WERI-Rb-1 (cell line): ENCODE measurements at regions not wholly inside any gene's neighbourhood (a gene's known extent, or its start where the extent isn't known, plus 50 kb on each side); places are given as distances from the start of the nearest gene placed in this dataset.

Experiments used
- DNase-seq: peaks from one replicate; pipeline ENCODE4 v3.0.0-alpha.2; 2020
- H3K27ac ChIP-seq: fragments of 250-450 bp; sonication (Bioruptor Pico); 2 replicates; pipeline ENCODE4 v1.5.1; 2020; ENCODE audit warnings: mild to moderate bottlenecking, moderate library complexity
- H3K27me3 ChIP-seq: fragments of 250-450 bp; sonication (Bioruptor Pico); 2 replicates; pipeline ENCODE4 v1.5.1; 2021; ENCODE audit warnings: mild to moderate bottlenecking, low read depth, moderate library complexity; ENCODE audit not compliant: insufficient read depth, severe bottlenecking
- H3K36me3 ChIP-seq: fragments of 250-450 bp; sonication (Bioruptor Pico); 2 replicates; pipeline ENCODE4 v1.5.1; 2020; ENCODE audit warnings: mild to moderate bottlenecking, moderate library complexity
- H3K4me3 ChIP-seq: 2 replicates; pipeline ENCODE4 v1.5.1; 2011; ENCODE audit warnings: low read depth, mild to moderate bottlenecking, control low read depth, low read length
- H3K9me3 ChIP-seq: fragments of 250-450 bp; sonication (Bioruptor Pico); 2 replicates; pipeline ENCODE4 v1.5.1; 2021; ENCODE audit warnings: mild to moderate bottlenecking, moderate library complexity; ENCODE audit not compliant: severe bottlenecking
- CTCF ChIP-seq: IDR thresholded peaks from 2 replicates; pipeline ENCODE4 v1.5.1; 2011; ENCODE audit warnings: low read depth, mild to moderate bottlenecking, control low read depth, inconsistent platforms, low read length

DNA sequence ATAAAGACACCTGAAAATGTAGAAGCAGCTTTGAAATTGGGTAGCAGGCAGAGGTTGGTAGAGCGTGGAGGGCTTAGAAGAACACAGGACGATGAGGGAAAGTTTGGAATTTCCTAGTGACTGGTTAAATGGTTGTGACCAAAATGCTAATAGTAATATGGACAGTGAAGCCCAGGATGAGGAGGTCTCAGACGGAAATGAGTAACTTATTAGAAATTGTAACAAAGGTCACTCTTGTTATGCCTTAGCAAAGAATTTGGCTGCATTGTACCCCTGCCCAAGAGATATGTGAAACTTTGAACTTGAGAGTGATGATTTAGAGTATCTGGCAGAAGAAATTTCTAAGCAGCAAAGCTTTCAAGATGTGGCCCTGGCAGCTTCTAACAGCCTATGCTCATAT is 382.5 kb downstream of the KCNN2 start:
- H3K27ac ChIP-seq: no peak overlapping the region
- TF ChIP-seq CTCF: no peak
- H3K4me3 ChIP-seq: no peak overlapping the region
- peaks cover 13% of the 10 kb centered on the region for H3K27me3 ChIP-seq
- no peaks in the 10 kb centered on the region for H3K9me3 ChIP-seq
- H3K36me3 ChIP-seq: no peaks in the 10 kb centered on the region
- DNase-seq: no peak

GRCh38 chr5:114734238-114734637 is 372.4 kb downstream of the KCNN2 start:
- H3K9me3 ChIP-seq: no peaks in the 10 kb centered on the region
- no peak overlapping the region for H3K27ac ChIP-seq
- H3K27me3 ChIP-seq: peaks cover 10% of the 10 kb centered on the region
- no peak overlapping the region for H3K4me3 ChIP-seq
- no peak for TF ChIP-seq CTCF
- no peaks in the 10 kb centered on the region for H3K36me3 ChIP-seq
- no peak for DNase-seq

DNA sequence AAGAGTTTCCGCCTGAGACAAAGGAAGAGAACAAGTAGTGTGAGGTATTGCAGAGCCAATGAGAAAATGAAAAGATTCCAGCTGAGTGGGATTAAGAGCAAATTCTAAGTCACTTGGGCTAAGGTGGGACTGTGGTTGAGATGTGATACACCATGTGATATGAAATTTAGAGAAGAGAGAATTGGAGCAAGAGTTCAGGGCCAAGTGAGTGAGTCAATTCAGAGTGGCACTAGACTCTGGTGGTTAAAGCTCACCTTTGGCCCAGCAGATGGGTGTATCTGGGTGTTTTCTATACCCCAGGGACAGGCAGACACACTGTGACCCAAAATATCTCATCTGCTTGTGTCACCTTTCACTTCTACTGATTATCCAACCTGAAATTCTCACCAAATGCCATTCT is 368.1 kb downstream of the KCNN2 start:
- DNase-seq: no peak
- Histone ChIP-seq H3K36me3 (no peaks in the 10 kb centered on the region), H3K27me3 (no peaks in the 10 kb centered on the region), H3K9me3 (no peaks in the 10 kb centered on the region), H3K27ac (no peak overlapping the region), H3K4me3 (no peak overlapping the region)
- TF ChIP-seq CTCF: no peak

DNA sequence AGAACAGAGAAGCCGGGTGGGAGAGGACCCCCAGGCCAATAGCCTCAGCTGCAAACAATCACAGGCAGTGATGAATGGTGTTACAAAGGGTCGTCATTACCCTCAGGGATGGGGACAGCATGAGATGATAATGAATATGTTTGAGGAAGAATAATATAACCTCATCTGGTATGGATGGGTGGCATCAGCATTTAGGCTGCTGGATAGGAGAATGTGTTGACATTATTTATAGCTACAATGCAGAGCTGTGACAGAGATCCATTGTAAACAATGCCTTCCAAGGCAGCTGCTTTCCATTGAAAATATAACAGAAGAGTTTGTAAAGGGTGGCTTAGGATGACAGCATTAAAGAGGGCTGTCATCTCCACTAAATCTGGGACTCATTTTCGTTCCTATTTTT is 365.5 kb downstream of the KCNN2 start:
- Histone ChIP-seq H3K27me3 (peaks cover 3% of the 10 kb centered on the region), H3K36me3 (no peaks in the 10 kb centered on the region), H3K9me3 (no peaks in the 10 kb centered on the region), H3K4me3 (no peak overlapping the region), H3K27ac (no peak overlapping the region)
- TF ChIP-seq CTCF: no peak
- DNase-seq: no peak

GRCh38 chr5:114726131-114726530 is 364.3 kb downstream of the KCNN2 start:
- Histone ChIP-seq H3K36me3 (no peaks in the 10 kb centered on the region), H3K9me3 (no peaks in the 10 kb centered on the region), H3K4me3 (no peak overlapping the region), H3K27me3 (peaks cover 3% of the 10 kb centered on the region), H3K27ac (no peak overlapping the region)
- no peak for TF ChIP-seq CTCF
- no peak for DNase-seq

GRCh38 chr5:114719268-114719667 is 357.4 kb downstream of the KCNN2 start:
- no peaks in the 10 kb centered on the region for H3K36me3 ChIP-seq
- H3K4me3 ChIP-seq: no peak overlapping the region
- no peaks in the 10 kb centered on the region for H3K9me3 ChIP-seq
- peaks cover 5% of the 10 kb centered on the region for H3K27me3 ChIP-seq
- H3K27ac ChIP-seq: no peak overlapping the region
- no peak for TF ChIP-seq CTCF
- no peak for DNase-seq
